Loucy (cell line): ENCODE measurements at regions not wholly inside any gene's neighbourhood (a gene's known extent, or its start where the extent isn't known, plus 50 kb on each side); places are given as distances from the start of the nearest gene placed in this dataset.
"Not testable (repeated sequence)": the region's sequence is repeated elsewhere in the genome, so short reads cannot be mapped to it uniquely, and the experiment has no call there.

Experiments
- H2AFZ ChIP-seq: fragments of 200-600 bp; sonication (generic); 2 replicates; pipeline ENCODE4 v1.6.0; 2016; ENCODE audit warnings: antibody characterized with exemption, mild to moderate bottlenecking, low read length, moderate library complexity
- H3F3A ChIP-seq: fragments of 200-600 bp; 2 replicates; pipeline ENCODE4 v1.6.0; 2016; ENCODE audit warnings: antibody characterized with exemption, low read depth, mild to moderate bottlenecking
- H3K27me3 ChIP-seq: fragments of 200-600 bp; sonication (generic); 2 replicates; pipeline ENCODE4 v1.6.1; 2014; ENCODE audit warnings: low read length, mild to moderate bottlenecking; ENCODE audit not compliant: insufficient read depth, poor library complexity, severe bottlenecking
- H3K36me3 ChIP-seq: fragments of 200-600 bp; sonication (generic); 2 replicates; pipeline ENCODE4 v1.6.1; 2016; ENCODE audit warnings: low read length; ENCODE audit not compliant: insufficient read depth
- H3K4me1 ChIP-seq: fragments of 200-600 bp; sonication (generic); 2 replicates; pipeline ENCODE4 v1.5.1; 2014; ENCODE audit warnings: low read length, mild to moderate bottlenecking; ENCODE audit not compliant: insufficient read depth, poor library complexity, severe bottlenecking
- H3K4me2 ChIP-seq: fragments of 200-600 bp; sonication (generic); 2 replicates; pipeline ENCODE4 v1.6.0; 2014; ENCODE audit warnings: antibody characterized with exemption, low read length, low read depth, mild to moderate bottlenecking; ENCODE audit not compliant: poor library complexity, severe bottlenecking
- H3K4me3 ChIP-seq: fragments of 200-600 bp; sonication (generic); 2 replicates; pipeline ENCODE4 v1.5.1; 2014; ENCODE audit warnings: low read length, mild to moderate bottlenecking, mixed read lengths; ENCODE audit not compliant: poor library complexity, severe bottlenecking
- H3K79me2 ChIP-seq: fragments of 200-600 bp; sonication (generic); 2 replicates; pipeline ENCODE4 v1.6.1; 2014; ENCODE audit warnings: low read length; ENCODE audit not compliant: insufficient read depth
- H3K9ac ChIP-seq: fragments of 200-600 bp; sonication (generic); 2 replicates; pipeline ENCODE4 v1.6.0; 2014; ENCODE audit warnings: mild to moderate bottlenecking, low read depth, low read length, moderate library complexity; ENCODE audit not compliant: poor library complexity, severe bottlenecking
- H3K9me2 ChIP-seq: fragments of 200-600 bp; sonication (generic); replicated peaks from 2 replicates; pipeline ENCODE4 v1.6.1; 2016; ENCODE audit warnings: low read depth, low read length, mixed read lengths
- H3K9me3 ChIP-seq: fragments of 200-600 bp; sonication (generic); 2 replicates; pipeline ENCODE4 v1.6.1; 2014; ENCODE audit warnings: mild to moderate bottlenecking, antibody characterized with exemption, low read length, low read depth; ENCODE audit not compliant: insufficient read depth
- H4K20me1 ChIP-seq: fragments of 200-600 bp; sonication (generic); 2 replicates; pipeline ENCODE4 v1.6.0; 2014; ENCODE audit warnings: antibody characterized with exemption, low read length, mild to moderate bottlenecking; ENCODE audit not compliant: insufficient read depth, poor library complexity, severe bottlenecking
- CTCF ChIP-seq: fragments of 200-600 bp; sonication (generic); conservative IDR thresholded peaks from 2 replicates; pipeline ENCODE4 v1.5.1; 2014; ENCODE audit warnings: mild to moderate bottlenecking, antibody characterized with exemption, low read length
- EZH2phosphoT487 ChIP-seq: fragments of 200-600 bp; IDR thresholded peaks from 2 replicates; pipeline ENCODE4 v1.6.1; 2018; ENCODE audit warnings: antibody characterized with exemption, mild to moderate bottlenecking, moderate library complexity, borderline replicate concordance

- no peaks in the 10 kb centered on the region for H4K20me1 ChIP-seq
- H3K27me3 ChIP-seq: no peaks in the 10 kb centered on the region
- H2AFZ ChIP-seq: no peak overlapping the region
- no peak overlapping the region for H3K9ac ChIP-seq
- H3K79me2 ChIP-seq: no peaks in the 10 kb centered on the region
- no peaks in the 10 kb centered on the region for H3K9me3 ChIP-seq
- TF ChIP-seq CTCF (no peak), EZH2phosphoT487 (no peak)
- no peak overlapping the region for H3K4me3 ChIP-seq
- H3K9me2 ChIP-seq: no peaks in the 10 kb centered on the region
- no peak overlapping the region for H3K4me2 ChIP-seq
- H3K36me3 ChIP-seq: no peaks in the 10 kb centered on the region
- peaks cover 4% of the 10 kb centered on the region for H3K4me1 ChIP-seq
- H3F3A ChIP-seq: no peaks in the 10 kb centered on the region
Measured at GRCh38 chr2:167748536-167748935, 498.9 kb downstream of the STK39 start.

DNA sequence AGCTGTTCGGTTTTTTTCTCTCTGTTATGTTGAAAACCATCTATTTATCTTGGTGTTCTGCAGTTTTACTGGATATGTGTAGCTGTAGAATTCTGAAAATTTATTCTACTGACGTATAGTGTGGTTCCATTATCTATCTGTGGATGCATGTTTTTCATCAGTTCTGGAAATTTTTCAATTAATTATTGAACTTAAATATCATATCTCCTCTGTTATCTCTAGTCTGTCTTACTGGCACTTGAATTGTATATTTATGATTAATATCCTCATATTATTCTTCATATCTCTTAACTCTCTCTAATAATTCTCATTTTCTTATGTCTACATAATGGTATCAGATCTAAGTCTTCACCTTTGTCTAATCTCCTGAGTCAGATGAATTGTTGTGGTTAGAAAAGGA, 501.7 kb downstream of the STK39 start:
- Histone ChIP-seq H2AFZ (no peak overlapping the region), H3K79me2 (no peaks in the 10 kb centered on the region), H3K4me3 (no peak overlapping the region), H3K36me3 (no peaks in the 10 kb centered on the region), H3K4me1 (no peaks in the 10 kb centered on the region), H3K9me3 (no peaks in the 10 kb centered on the region), H3K27me3 (no peaks in the 10 kb centered on the region), H4K20me1 (no peaks in the 10 kb centered on the region), H3F3A (no peaks in the 10 kb centered on the region), H3K4me2 (no peak overlapping the region), H3K9ac (no peak overlapping the region), H3K9me2 (no peaks in the 10 kb centered on the region)
- TF ChIP-seq EZH2phosphoT487: no peak
- TF ChIP-seq CTCF: no peak

GRCh38 chr2:167739921-167740320, 507.5 kb downstream of the STK39 start:
- H3K9me2 ChIP-seq, H3F3A ChIP-seq, H3K9ac ChIP-seq, H3K27me3 ChIP-seq, H4K20me1 ChIP-seq, H3K36me3 ChIP-seq, H2AFZ ChIP-seq, H3K4me2 ChIP-seq, H3K4me3 ChIP-seq, H3K4me1 ChIP-seq, H3K79me2 ChIP-seq, H3K9me3 ChIP-seq: not testable (repeated sequence)

- no peak overlapping the region for H3K9ac ChIP-seq
- H3K9me2 ChIP-seq: no peaks in the 10 kb centered on the region
- H4K20me1 ChIP-seq: no peaks in the 10 kb centered on the region
- no peaks in the 10 kb centered on the region for H3K9me3 ChIP-seq
- H2AFZ ChIP-seq: no peak overlapping the region
- H3K4me1 ChIP-seq: no peaks in the 10 kb centered on the region
- no peaks in the 10 kb centered on the region for H3K36me3 ChIP-seq
- H3K79me2 ChIP-seq: no peaks in the 10 kb centered on the region
- H3K4me3 ChIP-seq: no peak overlapping the region
- H3F3A ChIP-seq: no peaks in the 10 kb centered on the region
- TF ChIP-seq EZH2phosphoT487: no peak
- TF ChIP-seq CTCF: no peak
- H3K27me3 ChIP-seq: no peaks in the 10 kb centered on the region
- no peak overlapping the region for H3K4me2 ChIP-seq
Measured at GRCh38 chr2:167733747-167734146, 513.6 kb downstream of the STK39 start.
